ENCODE measurements at regions not wholly inside any gene's neighbourhood (a gene's known extent, or its start where the extent isn't known, plus 50 kb on each side); places are given as distances from the start of the nearest gene placed in this dataset.

DNA sequence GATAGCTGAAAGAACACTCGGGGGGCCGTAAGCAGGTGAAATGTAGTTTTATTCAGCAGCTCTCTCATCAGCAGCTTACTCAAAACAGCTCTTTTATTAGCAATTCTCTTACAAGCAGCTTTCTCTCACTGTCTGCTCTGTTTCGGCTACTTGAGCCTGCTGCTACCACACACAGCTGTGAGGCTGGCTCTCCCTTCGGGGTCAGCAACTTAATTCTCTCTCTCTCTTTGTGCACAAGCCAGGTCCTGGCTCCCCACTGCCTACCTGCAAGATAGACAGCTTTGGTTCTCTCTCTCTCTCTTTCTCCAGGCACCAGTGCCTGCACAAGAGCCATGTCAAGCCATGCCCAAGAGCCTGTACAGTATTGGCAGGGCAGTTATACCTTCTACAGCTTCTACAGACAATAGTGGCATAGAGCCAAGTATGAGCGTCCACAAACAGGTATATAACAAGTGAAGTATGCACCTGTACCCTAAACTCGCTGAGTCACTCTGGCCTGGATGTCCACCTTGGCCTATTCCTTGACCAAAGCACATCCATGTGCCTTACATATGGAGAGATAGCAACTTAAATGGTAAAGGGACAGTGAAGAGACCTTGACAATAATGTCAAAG lies 110.8 kb downstream of the MTNR1B start:
- DNase-seq, result no peak

DNA sequence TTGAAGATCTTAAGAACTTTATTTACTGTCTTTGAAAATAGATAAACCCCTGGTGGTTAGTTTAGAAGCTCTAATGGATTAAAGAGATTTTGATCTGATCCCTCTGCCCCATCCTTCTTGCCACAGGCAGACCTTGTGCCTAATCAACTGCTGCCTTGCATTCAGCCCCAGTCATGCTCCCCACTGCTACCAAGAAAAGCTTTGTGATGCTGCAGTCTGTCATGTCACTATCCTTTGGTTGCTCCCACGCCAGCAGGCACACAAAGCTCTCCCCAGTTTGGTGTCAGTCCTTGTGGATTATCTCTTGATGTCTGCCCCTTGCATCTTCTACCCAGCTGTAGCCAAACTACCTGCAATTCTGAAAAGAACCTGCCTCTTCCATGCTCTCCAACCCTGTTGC lies 112.2 kb downstream of the MTNR1B start:
- DNase-seq, result no peak

DNA sequence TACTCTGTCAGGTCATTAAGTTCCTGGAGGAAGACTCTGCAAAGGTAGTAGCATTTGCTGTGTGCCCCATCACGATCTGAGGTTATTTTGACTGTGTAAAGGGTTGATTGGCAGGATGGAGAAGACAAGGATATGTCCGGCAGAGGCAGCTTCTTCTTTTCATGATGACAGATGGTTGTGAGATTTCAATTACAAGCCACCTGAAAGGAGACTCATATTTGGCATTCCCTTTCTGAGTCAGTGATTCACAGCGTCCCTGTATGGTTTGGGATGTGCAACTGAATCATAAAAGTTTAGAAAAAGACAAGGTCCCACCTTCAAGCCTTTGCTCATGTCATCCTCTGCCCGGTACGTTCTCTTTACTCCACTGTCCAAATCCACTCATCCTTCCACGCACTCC lies 113.4 kb downstream of the MTNR1B start:
- no peak for DNase-seq

DNA sequence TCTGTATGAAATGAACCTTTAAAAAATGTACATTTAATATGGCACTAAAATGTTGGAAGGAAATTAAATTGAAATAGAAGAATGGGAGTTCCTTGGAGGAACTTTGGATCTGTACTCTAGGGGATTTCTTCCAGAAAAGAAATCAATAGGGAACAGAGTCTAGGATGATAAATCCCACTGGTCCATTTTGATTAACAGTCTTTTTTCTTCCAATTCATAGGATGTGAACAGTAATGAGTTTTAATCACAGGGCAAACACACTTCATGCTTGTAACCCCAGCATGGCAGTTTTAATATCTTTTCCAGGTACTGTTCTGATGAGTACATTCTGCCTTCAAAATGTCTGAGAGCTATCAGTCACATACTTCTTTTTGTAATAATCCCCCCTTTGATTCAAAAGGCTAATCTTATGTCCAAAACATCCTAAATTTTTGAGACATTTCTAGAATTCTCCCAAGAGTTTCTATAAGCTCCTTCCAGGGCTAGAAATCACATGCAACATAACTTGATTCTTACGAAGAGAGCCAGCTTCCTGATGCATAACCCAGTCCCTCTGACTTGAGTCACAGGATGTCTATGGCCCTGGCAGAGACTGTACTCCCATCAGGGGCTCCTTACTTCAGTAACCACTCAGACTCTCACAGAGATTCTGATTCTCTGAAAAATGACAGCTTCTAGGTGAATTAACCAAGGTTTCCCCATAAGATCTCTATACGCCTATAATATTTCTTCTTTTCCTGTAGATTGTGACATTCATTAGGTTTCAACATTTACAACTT lies 112.9 kb downstream of the SLC36A4 start:
- no peak for DNase-seq

GRCh38 chr11:93089474-93090102 lies 108.2 kb downstream of the SLC36A4 start:
- no peak for DNase-seq

Measured in stimulated activated CD4-positive, alpha-beta T cell treated with anti-CD3 and anti-CD28 coated beads, Interleukin-4, amount 100 ng/mL, for 24 hours (primary cell).